Neutrophil (primary cell): ENCODE measurements at regions not wholly inside any gene's neighbourhood (a gene's known extent, or its start where the extent isn't known, plus 50 kb on each side); places are given as distances from the start of the nearest gene placed in this dataset.

Source experiments
- H3K27ac ChIP-seq: fragments of 200-600 bp; sonication (generic); 2 replicates; pipeline ENCODE4 v1.5.1; 2016; ENCODE audit warnings: mild to moderate bottlenecking, moderate library complexity
- H3K27me3 ChIP-seq: fragments of 200-600 bp; sonication (generic); 2 replicates; pipeline ENCODE4 v1.6.0; 2016; ENCODE audit warnings: mild to moderate bottlenecking
- H3K36me3 ChIP-seq: fragments of 200-600 bp; sonication (generic); 2 replicates; pipeline ENCODE4 v1.5.1; 2017
- H3K4me1 ChIP-seq, 2 experiments: fragments of 200-600 bp in 1 of 2; sonication (generic) in 1 of 2; 1 replicate in 1 of 2; 2 replicates in 1 of 2; pipeline versions ENCODE4 v1.5.1 to v1.6.1; 2013 to 2016; ENCODE audit warnings: low read depth in 1 of 2, low read length in 1 of 2, mild to moderate bottlenecking in 1 of 2, moderate library complexity in 1 of 2; ENCODE audit not compliant: control insufficient read depth in 1 of 2, insufficient read depth in 1 of 2
- H3K4me3 ChIP-seq, 2 experiments: fragments of 200-600 bp in 1 of 2; sonication (generic) in 1 of 2; 1 replicate in 1 of 2; 2 replicates in 1 of 2; pipeline ENCODE4 v1.5.1; 2013 to 2016; ENCODE audit warnings: low read depth in 1 of 2, low read length in 1 of 2, mild to moderate bottlenecking in 1 of 2, moderate library complexity in 1 of 2
- H3K9me3 ChIP-seq: fragments of 200-600 bp; sonication (generic); 2 replicates; pipeline ENCODE4 v1.5.1; 2016
- CTCF ChIP-seq: fragments of 200-600 bp; sonication (generic); IDR thresholded peaks from 2 replicates; pipeline ENCODE4 v1.5.1; 2016; ENCODE audit warnings: antibody characterized with exemption

GRCh38 chr3:105177576-105177975, 189.1 kb upstream of the ALCAM start:
- Histone ChIP-seq H3K4me1 (no peaks in the 10 kb centered on the region), H3K27ac (no peak overlapping the region), H3K9me3 (no peaks in the 10 kb centered on the region), H3K36me3 (no peaks in the 10 kb centered on the region), H3K4me3 (no peak overlapping the region), H3K27me3 (no peaks in the 10 kb centered on the region)
- TF ChIP-seq CTCF, result no peak

DNA sequence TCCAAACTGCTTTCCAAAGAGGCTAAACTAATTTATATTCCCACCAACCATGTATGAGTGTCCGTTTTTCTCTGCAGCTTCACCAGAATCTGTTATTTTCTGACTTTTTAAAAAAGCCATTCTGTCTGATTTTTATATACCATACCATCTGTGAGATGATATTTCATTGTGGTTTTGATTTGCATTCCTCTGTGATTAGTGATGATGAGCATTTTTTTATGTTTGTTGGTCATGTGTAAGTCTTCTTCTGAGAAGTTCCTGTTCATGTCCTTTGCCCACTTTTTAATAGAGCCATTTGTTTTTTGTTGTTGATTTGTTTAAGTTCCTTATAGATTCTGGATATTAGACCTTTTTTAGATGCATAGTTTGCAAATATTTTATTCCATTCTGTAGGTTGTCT, 179.4 kb upstream of the ALCAM start:
- Histone ChIP-seq H3K4me3 (no peak overlapping the region), H3K4me1 (no peaks in the 10 kb centered on the region)

DNA sequence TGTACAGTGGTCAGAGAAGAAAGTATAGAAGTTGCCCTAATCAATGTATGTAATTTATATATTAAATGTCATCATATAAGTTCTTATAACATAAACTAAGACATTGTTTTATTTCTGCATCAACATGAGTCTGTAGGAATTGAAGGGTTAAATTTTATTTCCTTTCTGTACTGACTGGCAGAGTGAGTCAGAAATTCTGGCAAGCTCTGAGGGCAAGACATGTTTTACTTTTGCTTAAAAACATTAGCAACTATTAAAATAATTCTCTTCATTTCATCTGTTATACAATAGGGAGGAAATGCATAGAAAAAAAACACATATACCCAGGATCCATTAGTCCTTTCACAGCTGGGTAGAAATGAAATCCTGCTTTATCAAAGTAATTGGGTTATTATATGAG, 171.4 kb upstream of the ALCAM start:
- TF ChIP-seq CTCF, result no peak
- Histone ChIP-seq H3K4me3 (no peak overlapping the region), H3K4me1 (no peaks in the 10 kb centered on the region), H3K36me3 (no peaks in the 10 kb centered on the region), H3K9me3 (no peaks in the 10 kb centered on the region), H3K27me3 (no peaks in the 10 kb centered on the region), H3K27ac (no peak overlapping the region)

More for the DNA sequence above, 179.4 kb upstream of the ALCAM start:
- H3K27ac ChIP-seq, result no peak overlapping the region
- H3K9me3 ChIP-seq, result no peaks in the 10 kb centered on the region
- H3K36me3 ChIP-seq, result no peaks in the 10 kb centered on the region
- no peak for TF ChIP-seq CTCF
- no peaks in the 10 kb centered on the region for H3K27me3 ChIP-seq

GRCh38 chr3:105197863-105198262, 168.8 kb upstream of the ALCAM start:
- no peaks in the 10 kb centered on the region for H3K9me3 ChIP-seq
- TF ChIP-seq CTCF, result no peak
- no peak overlapping the region for H3K27ac ChIP-seq
- H3K4me1 ChIP-seq, result no peaks in the 10 kb centered on the region
- H3K36me3 ChIP-seq, result no peaks in the 10 kb centered on the region
- no peaks in the 10 kb centered on the region for H3K27me3 ChIP-seq
- H3K4me3 ChIP-seq, result no peak overlapping the region

- no peaks in the 10 kb centered on the region for H3K4me1 ChIP-seq
- no peak overlapping the region for H3K27ac ChIP-seq
- no peak for TF ChIP-seq CTCF
- H3K27me3 ChIP-seq, result no peaks in the 10 kb centered on the region
- H3K36me3 ChIP-seq, result no peaks in the 10 kb centered on the region
- H3K4me3 ChIP-seq, result no peak overlapping the region
- no peaks in the 10 kb centered on the region for H3K9me3 ChIP-seq
Measured at GRCh38 chr3:105199217-105199616, 167.5 kb upstream of the ALCAM start.

DNA sequence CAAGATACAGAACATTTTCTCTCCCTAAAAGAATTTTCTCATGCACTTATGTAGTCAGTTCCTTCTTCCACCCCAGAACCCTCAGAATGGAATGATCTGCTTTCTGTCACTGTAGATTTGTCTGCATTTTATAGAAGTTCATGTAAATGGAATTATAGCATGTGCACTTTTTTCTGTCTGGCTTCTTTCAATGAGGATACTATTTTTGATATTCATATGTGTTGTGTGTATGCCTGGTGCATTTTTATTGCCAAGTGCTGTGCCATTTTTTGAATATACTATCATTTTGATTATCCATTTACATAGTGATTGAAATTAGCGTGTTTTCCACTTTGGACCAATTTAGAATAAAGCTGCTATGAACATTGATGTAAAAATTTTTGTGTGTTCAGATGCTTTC, 156.6 kb upstream of the ALCAM start:
- no peaks in the 10 kb centered on the region for H3K27me3 ChIP-seq
- H3K4me3 ChIP-seq, result no peak overlapping the region
- H3K36me3 ChIP-seq, result no peaks in the 10 kb centered on the region
- H3K4me1 ChIP-seq, result no peaks in the 10 kb centered on the region
- no peaks in the 10 kb centered on the region for H3K9me3 ChIP-seq
- TF ChIP-seq CTCF, result no peak
- no peak overlapping the region for H3K27ac ChIP-seq
